ENCODE measurements at regions not wholly inside any gene's neighbourhood (a gene's known extent, or its start where the extent isn't known, plus 50 kb on each side); places are given as distances from the start of the nearest gene placed in this dataset.
"Not testable (repeated sequence)": the region's sequence is repeated elsewhere in the genome, so short reads cannot be mapped to it uniquely, and the experiment has no call there.

- Histone ChIP-seq H3K27me3 (peaks cover 0 to 55% (median 22%) of the 10 kb centered on the region in 7 donors), H3K27ac (no peak overlapping the region), H3K4me3 (no peak overlapping the region), H3K4me1 (no peaks in the 10 kb centered on the region), H3K9me3 (no peaks in the 10 kb centered on the region), H3K36me3 (no peaks in the 10 kb centered on the region)
- intact Hi-C loops (cut with DNase I), result no loop called here
- ATAC-seq, result no peak
- no peak for TF ChIP-seq CTCF (IDR thresholded peaks at IDR 0.05)
- no peak for DNase-seq
- 71% methylated on average over 5 of the region's 5 CpGs for WGBS, 2 donors
Measured at GRCh38 chr15:59791079-59791478, 102.0 kb upstream of the BNIP2 start.

GRCh38 chr15:59786466-59786865, 97.3 kb upstream of the BNIP2 start:
- H3K4me3 ChIP-seq, result not testable (repeated sequence)

GRCh38 chr15:59785981-59786380, 96.9 kb upstream of the BNIP2 start:
- intact Hi-C loops (cut with DNase I); H3K4me3 ChIP-seq; DNase-seq; H3K9me3 ChIP-seq; H3K27ac ChIP-seq; H3K4me1 ChIP-seq; H3K36me3 ChIP-seq; ATAC-seq: not testable (repeated sequence)
- 62 to 64% methylated on average over 1 of the region's 1 CpG for WGBS, 2 donors
- peaks cover 0 to 27% (median 7%) of the 10 kb centered on the region in 7 donors for H3K27me3 ChIP-seq

More at GRCh38 chr15:59786466-59786865, 97.3 kb upstream of the BNIP2 start:
- peaks cover 0 to 32% (median 7%) of the 10 kb centered on the region in 7 donors for H3K27me3 ChIP-seq
- H3K36me3 ChIP-seq; intact Hi-C loops (cut with DNase I); H3K9me3 ChIP-seq; DNase-seq; H3K27ac ChIP-seq; H3K4me1 ChIP-seq; ATAC-seq: not testable (repeated sequence)
- WGBS, 2 donors, result 84 to 95% methylated on average over 3 of the region's 3 CpGs

GRCh38 chr15:59783774-59784520, 94.8 kb upstream of the BNIP2 start:
- DNase-seq; H3K4me1 ChIP-seq; H3K27ac ChIP-seq; H3K9me3 ChIP-seq; H3K36me3 ChIP-seq; ATAC-seq; H3K4me3 ChIP-seq; intact Hi-C loops (cut with DNase I): not testable (repeated sequence)
- WGBS, 2 donors, result 65 to 75% methylated on average over 8 of the region's 8 CpGs
- peaks cover 0 to 16% (median 7%) of the 10 kb centered on the region in 7 donors for H3K27me3 ChIP-seq

- no peak for DNase-seq
- ATAC-seq, result no peak
- intact Hi-C loops (cut with DNase I), result no loop called here
Measured at GRCh38 chr15:59779110-59779509, 90.0 kb upstream of the BNIP2 start.

More at GRCh38 chr15:59779110-59779509, 90.0 kb upstream of the BNIP2 start:
- Histone ChIP-seq H3K4me1 (no peaks in the 10 kb centered on the region), H3K36me3 (no peaks in the 10 kb centered on the region), H3K9me3 (no peaks in the 10 kb centered on the region), H3K27ac (no peak overlapping the region), H3K4me3 (no peak overlapping the region), H3K27me3 (peaks cover 0 to 16% (median 0%) of the 10 kb centered on the region in 7 donors)
- 88 to 92% methylated on average over 1 of the region's 1 CpG for WGBS, 2 donors
- no peak for TF ChIP-seq CTCF (IDR thresholded peaks at IDR 0.05)

All from heart right ventricle (tissue), 16 donors.